DMS114 treated with DMSO at 0.1 percent for 48 hours (cell line): ENCODE measurements at regions not wholly inside any gene's neighbourhood (a gene's known extent, or its start where the extent isn't known, plus 50 kb on each side); places are given as distances from the start of the nearest gene placed in this dataset.
A peak's percentile ranks its signal among the peaks of the same experiment; 100 is the strongest.
"Not testable (repeated sequence)": the region's sequence is repeated elsewhere in the genome, so short reads cannot be mapped to it uniquely, and the experiment has no call there.

Source experiments
- DNase-seq: peaks from one replicate; lab custom pipeline; 2025; ENCODE audit not compliant: unreplicated experiment; lab: John Stamatoyannopoulos, UW

DNA sequence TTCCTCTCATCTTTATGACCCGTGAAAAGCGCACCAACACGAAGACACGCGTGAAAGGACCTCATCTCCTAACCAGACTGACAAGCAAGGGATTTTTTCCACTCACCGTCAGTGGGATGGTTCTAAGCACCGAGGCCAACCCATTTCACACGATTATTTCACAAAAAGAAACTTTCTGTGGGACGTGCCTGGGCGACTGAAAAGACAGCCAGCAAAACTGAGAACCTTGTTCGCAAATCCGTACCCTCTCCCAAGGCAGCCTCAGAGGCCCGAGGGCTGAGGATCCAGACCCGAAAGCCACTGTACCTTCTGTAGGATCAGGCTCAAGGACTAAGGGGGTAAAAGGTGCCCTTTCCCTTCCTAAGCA lies 84.9 kb upstream of the METTL9 start:
- not testable (repeated sequence) for DNase-seq

DNA sequence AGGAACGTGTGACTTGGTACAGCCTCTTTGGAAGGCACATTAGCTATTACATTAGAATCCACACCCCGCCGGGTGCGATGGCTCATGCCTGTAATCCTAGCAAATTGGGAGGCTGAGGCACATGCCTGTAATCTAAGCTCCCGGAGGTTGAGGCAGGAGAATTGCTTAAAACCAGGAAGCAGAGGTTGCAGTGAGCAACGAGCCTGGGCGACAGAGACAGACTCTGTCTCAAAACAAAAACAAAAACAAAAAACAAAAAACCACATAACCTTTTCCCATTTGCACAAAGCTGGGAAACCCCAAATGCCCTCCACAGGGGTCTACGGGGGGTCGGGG lies 82.7 kb upstream of the METTL9 start:
- not testable (repeated sequence) for DNase-seq

DNA sequence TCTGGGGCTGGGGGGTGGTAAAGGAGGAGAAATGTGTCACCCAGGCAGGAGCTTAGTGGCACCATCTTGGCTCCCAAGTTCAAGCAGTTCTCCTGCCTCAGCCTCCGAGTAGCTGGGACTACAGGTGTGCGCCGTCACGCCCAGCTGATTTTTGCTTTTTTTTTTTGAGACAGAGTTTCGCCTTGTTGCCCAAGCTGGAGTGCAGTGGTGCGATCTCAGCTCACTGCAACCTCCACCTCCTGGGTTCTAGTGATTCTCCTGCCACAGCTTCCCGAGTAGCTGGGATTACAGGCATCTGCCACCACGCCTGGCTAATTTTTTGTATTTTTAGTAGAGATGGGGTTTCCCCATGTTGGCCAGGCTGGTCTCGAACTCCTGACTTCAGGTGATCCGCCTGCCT lies 82.1 kb upstream of the METTL9 start:
- not testable (repeated sequence) for DNase-seq

DNA sequence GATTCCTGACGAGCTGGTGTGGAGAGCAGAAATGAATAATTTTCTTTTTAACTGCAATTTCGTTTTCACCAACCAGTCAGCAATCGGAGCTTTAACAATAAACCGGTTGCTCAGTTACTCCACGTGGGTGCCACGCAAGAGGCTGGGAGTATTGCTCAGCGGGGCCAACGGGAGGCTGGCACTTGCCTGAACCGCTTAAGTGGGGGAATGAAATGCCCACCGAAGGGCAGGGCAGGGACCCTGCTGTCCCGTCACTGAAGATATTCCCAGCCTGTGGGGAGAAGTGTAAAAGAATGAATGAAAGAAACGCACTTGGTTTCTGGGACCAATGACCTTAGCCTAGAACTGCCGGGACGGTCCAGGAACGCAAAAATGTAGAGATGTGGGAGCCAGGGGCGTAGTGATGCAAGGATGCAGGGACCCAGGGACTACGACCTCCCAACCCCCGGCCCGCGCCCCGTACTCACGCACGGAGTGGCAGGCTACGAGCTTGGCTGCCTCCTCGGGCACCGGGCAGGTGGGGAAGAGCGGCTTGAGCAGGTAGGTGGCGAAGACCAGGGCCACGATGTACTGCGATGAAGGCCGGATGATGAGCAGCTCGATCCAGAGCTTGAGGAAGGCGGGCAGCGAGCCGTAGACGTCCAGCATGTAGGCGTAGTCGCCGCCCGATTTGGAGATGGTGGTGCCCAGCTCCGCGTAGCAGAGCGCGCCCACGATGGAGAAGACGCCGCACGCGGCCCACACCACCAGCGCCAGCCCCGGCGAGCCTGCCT lies 79.8 kb upstream of the METTL9 start:
- not testable (repeated sequence) for DNase-seq

DNA sequence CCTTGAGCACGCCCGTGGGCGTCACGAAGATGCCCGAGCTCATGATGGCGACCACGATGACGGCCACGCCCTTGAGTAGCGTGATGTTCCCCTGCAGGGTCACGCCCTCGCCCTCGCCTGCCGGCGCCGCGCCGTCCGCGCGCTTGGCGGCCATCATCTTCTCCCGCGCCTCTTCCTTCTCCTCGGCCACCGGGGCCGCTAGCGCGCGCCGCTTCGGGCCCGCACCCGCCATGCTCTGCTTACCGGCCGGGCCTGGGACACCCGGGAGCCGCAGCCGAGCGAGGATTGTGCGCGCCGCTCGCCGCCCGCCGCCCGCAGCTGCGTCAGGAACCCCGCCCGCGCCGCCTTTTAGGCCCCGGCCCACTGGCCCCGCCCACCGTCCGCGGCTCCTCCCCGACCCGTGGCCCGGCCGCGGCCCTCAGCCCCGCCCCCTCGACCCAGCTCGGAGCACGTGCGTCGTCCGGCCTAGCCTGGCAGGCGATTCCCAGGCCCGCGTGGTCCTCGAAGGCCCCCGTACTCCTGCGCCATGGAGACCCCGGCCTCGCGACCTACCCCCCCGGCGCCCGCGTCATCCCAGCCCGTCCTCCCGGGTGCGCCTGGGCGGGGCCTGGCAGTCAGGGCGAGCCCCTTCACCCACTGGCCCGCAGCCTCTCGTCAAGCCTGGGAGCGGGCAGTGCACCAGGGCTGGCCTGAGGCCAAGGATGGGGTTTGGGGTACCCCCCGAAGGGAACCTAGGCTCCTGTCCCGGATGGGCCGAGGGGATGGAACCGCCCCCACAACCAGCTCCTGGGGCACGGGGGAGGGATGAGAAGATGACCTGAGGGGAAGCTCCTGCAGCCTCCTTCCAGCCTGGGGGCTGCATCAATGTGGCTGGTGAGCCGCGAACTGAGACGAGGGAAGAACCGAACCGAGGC lies 79.0 kb upstream of the METTL9 start:
- DNase-seq, result peak; percentile 53

DNA sequence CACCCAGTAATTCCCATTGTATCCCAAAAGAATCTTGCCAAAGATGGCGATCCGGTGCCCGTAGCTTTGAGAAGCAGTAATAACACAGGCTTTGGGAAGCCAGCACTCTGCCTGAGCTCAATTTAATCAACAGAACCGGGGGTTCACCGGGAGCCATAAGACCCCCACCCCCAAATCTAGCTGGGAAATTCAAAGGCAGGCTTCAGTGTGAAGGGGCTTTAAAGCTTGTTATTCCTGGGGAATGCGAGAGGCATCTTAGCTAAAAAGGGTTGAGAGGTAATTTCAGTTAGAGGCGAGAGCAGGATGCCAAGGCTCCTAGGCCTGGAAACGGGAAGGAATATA lies 78.4 kb upstream of the METTL9 start:
- DNase-seq, result not testable (repeated sequence)

DNA sequence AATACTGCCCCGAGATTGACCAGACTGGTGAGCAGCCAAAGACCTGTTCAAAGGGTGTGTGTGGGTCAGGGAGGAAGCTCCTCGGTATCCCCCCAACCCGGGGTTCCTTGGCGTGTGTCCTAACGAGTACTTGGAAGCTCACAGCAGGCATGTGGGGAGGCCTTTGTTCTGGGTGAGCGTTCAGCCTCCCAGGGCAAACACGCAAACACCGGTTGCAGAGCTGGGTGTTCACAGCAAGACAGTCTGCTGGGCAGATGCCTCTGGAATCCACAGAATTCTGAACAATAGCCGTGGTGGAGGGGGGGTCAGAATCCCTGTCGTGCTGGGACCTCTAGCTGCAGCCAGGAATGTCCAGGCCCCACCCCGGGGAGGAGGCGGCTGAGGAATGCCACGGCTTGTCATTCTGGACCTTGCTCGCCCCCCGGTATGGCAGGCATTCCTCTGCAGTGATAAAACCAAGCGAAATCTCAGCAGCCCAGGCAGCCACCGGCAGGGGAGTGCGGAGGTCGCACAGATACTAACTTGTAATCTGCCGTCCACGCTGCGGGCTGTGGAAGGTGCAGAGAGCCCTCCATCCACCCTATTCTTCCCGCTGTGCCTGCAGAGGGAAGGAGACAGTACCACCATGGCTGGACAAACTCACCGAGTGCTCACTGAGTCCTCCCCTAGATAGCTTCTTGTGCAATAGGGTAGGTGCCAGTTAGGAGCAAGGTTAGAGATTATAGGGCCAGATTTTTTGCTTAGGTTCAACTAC lies 77.8 kb upstream of the METTL9 start:
- not testable (repeated sequence) for DNase-seq

DNA sequence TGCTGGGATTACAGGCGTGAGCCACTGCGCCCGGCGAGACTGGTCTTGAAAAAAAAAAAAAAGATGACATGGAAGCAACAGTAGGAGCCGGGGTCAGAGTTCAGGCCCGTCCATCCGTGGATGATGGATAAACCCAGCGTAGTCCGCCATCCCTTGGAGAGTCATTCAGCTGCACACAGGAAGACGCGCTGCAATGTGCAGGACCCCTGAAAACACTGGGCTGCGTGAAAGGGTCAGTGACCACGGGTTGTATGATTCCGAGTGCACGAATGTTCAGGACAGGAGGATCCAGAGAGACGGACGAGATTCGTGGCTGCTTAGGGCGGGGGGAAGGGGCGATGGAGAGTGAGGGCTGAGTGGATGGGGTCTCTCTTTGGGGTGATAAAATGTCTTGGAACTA lies 76.5 kb upstream of the METTL9 start:
- not testable (repeated sequence) for DNase-seq

DNA sequence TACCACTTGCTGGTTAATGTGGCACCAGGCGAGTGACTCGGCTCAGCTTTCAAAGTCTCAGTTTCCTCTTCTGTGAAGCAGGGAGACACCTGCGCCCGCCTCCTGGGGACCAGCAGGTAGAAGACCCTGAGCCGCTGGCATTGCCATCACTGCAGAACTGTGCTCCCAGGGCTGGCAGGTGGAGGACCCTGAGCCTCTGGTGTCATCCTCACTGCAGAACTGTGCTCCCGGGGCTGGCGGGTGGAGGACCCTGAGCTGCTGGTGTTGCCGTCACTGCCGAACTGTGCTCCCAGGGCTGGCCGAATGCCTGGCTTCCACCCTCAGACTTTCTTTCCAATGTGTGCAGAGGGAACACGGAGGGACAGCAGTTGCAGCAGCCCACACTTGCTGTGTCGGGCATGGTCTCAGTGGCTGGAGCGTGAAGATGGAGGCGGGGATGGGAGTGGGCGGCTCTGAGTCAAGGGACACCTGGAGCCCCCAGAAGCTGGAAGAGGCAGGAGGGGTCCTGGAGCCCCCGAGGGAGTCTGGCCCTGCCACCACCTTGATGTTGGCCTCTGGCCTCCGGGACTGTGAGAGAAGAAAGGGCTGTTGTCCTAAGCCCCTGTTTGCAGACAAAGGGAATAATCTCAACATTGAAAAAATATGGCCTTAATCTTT lies 75.8 kb upstream of the METTL9 start:
- no peak for DNase-seq

DNA sequence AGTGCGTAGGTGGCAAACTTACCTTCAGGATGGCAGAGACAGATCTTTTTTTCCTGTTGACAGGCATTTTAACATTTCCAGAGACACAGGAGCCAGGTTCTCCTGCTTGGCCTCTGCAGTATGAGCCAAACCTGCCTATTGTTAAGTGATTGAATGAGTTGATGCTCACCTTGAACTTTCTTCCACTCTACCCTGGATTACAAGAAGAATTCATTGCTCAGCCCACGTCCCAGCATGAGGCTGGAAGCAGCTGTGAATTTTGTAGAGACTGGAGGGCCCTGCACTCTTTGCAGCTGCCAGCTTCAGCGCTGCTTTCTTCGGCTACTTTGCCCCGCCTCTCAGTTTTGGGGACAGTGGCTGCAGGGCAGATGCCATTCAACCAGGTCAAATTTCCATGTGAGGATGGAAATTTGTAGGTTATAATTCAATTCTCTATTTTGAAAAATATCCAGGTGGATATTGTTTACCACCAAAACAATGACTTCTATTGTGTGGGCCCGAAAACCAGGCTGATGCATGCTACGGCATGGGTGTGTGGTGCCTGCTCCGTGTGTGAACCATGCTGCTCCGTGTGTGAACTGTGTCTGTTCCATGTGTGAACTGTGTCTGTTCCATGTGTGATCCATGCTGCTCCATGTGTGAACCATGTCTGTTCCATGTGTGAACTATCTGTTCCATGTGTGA lies 75.2 kb upstream of the METTL9 start:
- DNase-seq, result no peak

DNA sequence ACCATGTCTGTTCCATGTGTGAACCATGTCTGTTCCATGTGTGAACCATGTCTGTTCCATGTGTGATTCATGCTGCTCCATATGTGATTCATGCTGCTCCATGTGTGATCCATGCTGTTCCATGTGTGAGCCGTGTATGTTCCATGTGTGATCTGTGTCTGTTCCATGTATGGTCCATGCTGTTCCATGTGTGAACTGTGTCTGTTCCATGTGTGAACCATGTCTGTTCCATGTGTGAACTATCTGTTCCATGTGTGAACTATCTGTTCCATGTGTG lies 74.7 kb upstream of the METTL9 start:
- DNase-seq, result not testable (repeated sequence)

DNA sequence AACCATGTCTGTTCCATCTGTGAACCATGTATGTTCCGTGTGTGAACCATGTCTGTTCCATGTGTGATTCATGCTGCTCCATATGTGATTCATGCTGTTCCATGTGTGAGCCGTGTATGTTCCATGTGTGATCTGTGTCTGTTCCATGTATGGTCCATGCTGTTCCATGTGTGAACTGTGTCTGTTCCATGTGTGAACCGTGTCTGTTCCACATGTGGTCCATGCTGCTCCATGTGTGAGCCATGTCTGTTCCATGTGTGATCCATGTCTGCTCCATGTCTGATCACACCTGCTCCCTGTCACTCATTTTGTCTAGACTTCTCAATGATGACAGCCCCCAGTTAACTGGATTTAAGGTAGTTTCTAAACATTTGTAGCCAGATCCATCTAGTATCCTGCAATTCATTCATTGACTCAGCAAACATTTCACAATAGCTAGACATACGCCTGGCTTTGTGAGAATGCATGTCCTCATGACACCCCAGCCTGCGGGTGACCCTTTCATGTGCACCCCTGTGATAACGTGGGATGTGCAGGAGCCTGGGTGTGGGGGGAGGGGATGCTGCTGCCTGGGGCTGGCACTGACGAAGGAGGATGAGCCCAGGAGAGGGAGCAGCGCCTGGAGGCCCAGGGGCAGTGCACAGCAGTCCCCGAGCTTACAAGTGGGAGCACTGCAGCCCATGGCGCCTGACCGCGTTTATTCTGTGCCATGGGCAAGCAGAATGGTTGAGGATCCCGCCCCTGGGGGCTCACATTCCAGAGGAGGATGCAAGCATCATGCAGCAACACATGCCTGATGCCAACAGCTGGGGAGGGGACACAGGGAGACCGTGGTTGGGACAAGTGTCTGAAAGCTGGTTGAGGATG lies 74.1 kb upstream of the METTL9 start:
- DNase-seq, result not testable (repeated sequence)

DNA sequence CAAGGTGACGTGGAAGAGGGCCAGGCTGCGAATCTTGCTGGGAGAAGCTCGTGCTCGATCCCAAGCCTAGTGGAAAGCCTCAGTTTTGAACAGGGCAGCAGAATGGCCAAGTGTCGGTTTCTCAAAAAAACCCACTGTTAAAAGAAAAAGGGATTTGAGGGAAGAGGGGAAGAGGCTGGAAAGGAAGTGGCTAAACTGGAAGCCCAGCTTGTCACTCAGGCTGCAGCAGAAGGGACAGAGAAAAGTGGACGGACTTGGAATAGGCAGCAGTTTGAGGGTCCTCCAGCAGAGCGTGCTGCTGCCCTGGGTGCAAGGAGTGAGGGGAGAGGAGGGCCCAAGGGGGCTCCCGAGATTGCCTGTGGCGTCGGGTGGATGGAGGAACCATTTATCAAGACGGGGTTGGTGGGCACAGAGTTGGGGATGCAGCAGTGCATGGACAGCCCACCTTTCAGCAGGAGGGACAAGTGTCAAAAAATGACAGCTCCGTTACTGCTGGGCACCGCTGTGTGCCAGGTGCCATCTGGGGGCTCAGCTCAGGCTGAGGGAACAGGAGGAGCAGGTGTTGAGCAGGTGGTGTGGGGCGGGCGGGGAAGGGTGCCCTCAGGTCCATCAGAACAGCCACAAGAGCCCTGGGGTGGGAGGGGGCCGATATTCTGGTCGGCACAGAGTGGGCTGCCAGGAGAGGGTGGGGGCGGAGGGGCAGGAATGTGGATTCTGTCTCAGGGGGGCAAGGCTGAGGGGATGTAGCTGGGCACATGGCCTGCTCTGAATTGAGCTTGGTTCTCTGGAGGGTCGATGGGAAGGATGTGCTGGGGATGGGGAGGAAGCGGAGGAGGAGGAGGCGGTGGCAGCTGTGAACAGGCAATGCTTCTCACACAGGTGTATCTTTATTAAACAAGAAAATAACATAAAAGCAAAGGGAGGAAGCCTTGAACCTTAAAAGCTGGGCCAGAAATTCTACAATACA lies 73.1 kb upstream of the METTL9 start:
- DNase-seq, result not testable (repeated sequence)

DNA sequence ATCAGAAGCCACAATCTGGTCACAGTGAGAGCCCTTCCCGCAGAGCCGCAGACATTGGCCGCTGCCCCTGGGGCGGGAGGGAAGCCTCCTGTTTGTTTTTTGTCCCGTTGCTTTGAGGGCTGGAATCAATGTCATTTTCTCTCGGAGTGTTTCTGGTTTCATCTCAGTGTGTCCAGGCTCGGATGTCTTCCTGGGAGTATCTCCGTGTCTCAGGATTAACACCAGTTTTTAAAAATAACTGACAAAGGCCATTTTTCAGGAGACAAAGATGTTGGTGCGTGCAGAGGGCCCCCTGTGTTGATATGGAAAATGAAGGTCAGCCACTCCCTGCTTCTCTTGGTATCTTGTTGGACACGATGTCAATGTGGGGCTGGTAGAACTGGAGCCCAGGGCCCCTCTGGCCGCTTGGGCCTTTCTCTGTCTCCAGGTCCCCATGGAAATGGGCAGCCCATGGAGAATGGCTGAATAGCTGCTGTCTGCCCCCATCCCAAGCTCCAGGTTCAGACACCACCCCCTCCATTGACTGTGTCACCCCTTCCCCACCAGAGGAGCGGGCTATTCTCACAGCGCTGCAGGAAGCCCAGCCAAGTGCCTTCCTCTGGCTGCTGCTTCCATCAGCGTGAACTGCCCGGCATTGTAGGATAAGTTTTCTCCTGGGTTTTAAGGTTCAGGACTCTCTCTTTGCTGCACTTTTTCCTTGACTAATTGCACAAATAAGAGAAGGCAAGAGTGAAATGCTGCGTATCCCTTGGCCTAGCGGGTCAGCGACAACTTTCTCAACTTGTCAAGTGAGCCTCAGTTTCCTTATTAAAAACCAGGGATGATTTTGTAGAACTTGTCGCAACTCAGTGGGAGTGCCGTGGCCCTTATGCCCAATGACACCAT lies 72.2 kb upstream of the METTL9 start:
- no peak for DNase-seq

DNA sequence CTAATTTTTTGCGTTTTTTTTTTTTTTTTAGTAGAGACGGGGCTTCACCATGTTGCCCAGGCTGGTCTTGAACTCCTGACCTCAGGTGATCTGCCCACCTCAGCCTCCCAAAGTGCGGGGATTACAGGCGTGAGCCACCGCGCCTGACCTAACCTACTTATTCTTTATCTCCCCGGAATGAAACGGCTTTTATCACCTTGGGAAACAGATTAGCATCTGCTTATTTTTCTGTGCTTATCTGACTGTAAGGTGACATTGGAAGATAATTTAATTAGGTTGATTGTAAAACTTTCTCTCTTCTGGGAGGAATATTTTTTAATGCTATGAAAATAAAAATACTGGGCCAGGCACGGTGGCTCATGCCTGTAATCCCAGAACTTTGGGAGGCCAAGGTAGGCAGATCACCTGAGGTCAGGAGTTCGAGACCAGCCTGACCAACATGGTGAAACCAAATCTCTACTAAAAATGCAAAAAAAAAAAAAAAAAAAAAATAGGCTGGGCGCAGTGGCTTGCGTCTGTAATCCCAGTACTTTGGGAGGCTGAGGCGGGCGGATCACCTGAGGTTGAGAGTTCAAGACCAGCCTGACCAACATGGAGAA lies 70.2 kb upstream of the METTL9 start:
- not testable (repeated sequence) for DNase-seq

DNA sequence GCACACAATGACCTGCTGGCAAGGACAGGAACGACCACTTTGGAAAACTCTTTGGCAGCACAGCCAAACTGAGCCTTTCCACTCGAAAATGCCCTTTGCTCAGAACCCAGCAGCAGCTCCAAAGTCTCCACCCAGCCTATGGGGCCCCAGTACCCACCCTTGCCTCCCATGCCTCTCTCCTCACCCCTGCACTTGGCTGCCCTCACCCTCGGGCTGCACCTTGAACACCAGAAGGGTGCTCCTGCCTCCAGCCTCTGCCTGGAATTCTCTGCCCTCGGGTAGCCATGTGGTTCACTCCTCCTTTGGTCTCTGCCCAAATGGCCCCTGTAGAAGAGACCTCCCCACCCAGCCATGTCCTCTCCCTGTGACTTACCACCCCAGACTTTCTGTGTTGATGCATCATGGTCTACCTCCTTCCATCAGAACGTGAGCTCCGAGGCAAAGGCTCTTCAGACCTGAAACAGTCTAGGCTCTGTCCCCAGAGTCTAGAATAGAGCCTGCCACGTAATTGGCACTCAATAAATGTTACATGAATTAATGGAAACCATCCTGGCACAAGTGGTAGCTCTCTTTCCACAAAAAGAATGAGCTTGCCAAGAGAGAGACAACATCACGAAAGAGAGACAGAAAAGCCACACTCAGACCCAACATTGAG lies 68.5 kb upstream of the METTL9 start:
- not testable (repeated sequence) for DNase-seq

DNA sequence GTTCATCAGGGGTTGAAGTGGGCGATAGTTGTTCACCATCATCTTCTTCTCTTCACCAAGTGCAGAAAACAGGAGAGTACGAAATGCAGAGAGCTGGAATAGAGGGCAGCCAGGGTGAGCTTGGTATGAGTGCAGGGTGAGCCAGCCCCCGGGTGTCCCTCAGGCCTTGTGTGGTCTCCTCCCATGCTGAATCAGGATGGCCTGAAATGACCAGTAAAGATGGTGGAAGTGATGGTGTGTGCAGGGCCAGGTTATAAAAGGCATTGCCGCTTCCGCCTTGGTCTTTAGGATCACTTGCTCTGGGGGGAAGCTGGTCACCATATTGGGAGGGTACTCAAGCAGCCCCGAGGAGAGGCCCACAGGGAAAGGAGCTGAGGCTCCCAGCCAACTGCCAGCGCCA lies 66.4 kb upstream of the METTL9 start:
- DNase-seq, result not testable (repeated sequence)
